SU-DHL-6 (cell line): ENCODE measurements at regions not wholly inside any gene's neighbourhood (a gene's known extent, or its start where the extent isn't known, plus 50 kb on each side); places are given as distances from the start of the nearest gene placed in this dataset.

Experiments used
- EZH2phosphoT487 ChIP-seq: fragments of 200-600 bp; sonication (generic), shearing (Covaris generic); conservative IDR thresholded peaks from 2 replicates; pipeline ENCODE4 v1.6.1; 2018; ENCODE audit warnings: mild to moderate bottlenecking, antibody characterized with exemption, low read length, moderate library complexity, mixed read lengths
- TF ChIP-seq, protein P1 (sequence below): fragments of 200-600 bp; sonication (generic); IDR thresholded peaks from one replicate; pipeline ENCODE4 v1.5.1; 2017; ENCODE audit warnings: antibody characterized with exemption, mild to moderate bottlenecking, low read length, moderate library complexity; ENCODE audit not compliant: insufficient read depth, poor library complexity, severe bottlenecking

DNA sequence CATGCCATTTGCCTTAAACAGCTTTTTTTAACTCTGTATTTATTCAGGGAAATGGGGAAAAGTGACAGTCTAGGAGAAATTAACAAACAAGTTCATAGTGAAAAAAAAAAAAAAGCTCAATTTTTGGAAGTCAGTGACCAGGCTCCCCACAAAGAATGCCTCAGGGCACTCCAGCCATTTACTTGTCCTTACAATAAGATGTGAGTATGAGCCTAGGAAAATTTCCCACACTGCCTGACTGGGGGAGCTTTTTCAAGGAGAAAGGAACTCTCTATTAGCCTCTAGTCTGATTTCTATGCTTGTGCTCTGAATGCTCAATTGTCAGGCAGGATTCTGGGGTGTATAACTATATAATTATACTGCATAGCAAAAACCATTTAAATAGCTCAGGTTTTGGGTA lies 74.9 kb upstream of the NRBF2 start:
- TF ChIP-seq, protein P1, sequence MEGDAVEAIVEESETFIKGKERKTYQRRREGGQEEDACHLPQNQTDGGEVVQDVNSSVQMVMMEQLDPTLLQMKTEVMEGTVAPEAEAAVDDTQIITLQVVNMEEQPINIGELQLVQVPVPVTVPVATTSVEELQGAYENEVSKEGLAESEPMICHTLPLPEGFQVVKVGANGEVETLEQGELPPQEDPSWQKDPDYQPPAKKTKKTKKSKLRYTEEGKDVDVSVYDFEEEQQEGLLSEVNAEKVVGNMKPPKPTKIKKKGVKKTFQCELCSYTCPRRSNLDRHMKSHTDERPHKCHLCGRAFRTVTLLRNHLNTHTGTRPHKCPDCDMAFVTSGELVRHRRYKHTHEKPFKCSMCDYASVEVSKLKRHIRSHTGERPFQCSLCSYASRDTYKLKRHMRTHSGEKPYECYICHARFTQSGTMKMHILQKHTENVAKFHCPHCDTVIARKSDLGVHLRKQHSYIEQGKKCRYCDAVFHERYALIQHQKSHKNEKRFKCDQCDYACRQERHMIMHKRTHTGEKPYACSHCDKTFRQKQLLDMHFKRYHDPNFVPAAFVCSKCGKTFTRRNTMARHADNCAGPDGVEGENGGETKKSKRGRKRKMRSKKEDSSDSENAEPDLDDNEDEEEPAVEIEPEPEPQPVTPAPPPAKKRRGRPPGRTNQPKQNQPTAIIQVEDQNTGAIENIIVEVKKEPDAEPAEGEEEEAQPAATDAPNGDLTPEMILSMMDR, result no peak
- no peak for TF ChIP-seq EZH2phosphoT487
